ENCODE measurements at regions not wholly inside any gene's neighbourhood (a gene's known extent, or its start where the extent isn't known, plus 50 kb on each side); places are given as distances from the start of the nearest gene placed in this dataset.

GRCh38 chr7:93011351-93012294, 106.2 kb downstream of the SAMD9 start (continued):
- TF ChIP-seq CHD7 (IDR thresholded peaks at IDR 0.05; ENCODE audit: insufficient replicate concordance, low read length), result no peak
